ENCODE measurements at regions not wholly inside any gene's neighbourhood (a gene's known extent, or its start where the extent isn't known, plus 50 kb on each side); places are given as distances from the start of the nearest gene placed in this dataset.

DNA sequence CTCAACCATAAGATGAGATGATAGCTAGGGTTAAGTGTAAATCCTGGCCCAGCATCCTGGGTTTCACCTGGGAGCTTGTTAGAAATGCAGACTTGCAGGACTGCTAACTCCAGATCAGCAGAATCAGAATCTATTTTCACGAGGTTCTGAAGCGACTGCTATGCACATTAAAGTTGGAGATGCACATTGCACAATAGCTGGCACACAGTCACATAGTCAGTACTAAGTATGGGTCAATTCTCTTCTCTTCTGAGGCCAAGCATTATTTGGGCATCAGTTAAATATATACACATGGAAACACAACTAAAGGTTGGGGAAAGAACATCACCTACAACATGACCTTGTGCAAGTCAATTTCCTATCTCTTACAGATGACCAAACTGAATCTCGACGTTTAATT lies 155.1 kb upstream of the FGF13 start:
- TF ChIP-seq, protein P1, sequence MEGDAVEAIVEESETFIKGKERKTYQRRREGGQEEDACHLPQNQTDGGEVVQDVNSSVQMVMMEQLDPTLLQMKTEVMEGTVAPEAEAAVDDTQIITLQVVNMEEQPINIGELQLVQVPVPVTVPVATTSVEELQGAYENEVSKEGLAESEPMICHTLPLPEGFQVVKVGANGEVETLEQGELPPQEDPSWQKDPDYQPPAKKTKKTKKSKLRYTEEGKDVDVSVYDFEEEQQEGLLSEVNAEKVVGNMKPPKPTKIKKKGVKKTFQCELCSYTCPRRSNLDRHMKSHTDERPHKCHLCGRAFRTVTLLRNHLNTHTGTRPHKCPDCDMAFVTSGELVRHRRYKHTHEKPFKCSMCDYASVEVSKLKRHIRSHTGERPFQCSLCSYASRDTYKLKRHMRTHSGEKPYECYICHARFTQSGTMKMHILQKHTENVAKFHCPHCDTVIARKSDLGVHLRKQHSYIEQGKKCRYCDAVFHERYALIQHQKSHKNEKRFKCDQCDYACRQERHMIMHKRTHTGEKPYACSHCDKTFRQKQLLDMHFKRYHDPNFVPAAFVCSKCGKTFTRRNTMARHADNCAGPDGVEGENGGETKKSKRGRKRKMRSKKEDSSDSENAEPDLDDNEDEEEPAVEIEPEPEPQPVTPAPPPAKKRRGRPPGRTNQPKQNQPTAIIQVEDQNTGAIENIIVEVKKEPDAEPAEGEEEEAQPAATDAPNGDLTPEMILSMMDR (IDR thresholded peaks at IDR 0.05): no peak
- no peak for ATAC-seq
- H3K36me3 ChIP-seq (ENCODE audit: low read depth): no peaks in the 10 kb centered on the region
- DNase-seq: no peak
- H3K4me1 ChIP-seq (ENCODE audit: low read depth): no peaks in the 10 kb centered on the region
- intact Hi-C loops (cut with DNase I, micrococcal nuclease): no loop called here
- H3K9me3 ChIP-seq: no peaks in the 10 kb centered on the region
- no peak overlapping the region for H3K4me3 ChIP-seq

DNA sequence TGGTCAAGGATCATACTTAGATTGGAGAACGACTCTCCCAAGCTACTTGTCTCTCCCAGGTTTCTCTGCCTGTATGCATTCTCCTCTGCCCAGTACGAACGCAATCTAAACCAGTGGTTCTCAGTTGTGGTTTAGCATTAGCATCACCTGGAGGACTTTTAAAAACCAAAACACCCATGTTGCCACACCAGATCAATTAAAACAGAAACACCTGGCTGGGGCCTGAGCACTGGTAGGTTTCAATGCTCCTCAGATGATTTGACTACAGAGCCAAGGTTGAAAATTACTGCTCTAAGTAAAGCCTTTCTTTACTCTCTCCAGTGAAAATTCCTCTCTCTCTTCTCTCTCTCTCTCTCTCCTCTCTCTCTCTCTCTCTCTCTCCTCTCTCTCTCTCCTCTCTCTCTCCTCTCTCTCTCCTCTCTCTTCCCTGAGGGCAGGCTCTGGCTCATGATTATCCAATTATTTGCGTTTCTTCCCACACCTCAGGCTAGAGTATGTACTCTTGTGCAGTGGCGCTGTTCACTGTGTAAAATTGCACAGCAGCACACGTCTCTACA lies 153.7 kb upstream of the FGF13 start:
- intact Hi-C loops (cut with DNase I, micrococcal nuclease): no loop called here
- Histone ChIP-seq H3K4me1 (ENCODE audit: low read depth) (no peaks in the 10 kb centered on the region), H3K36me3 (ENCODE audit: low read depth) (no peaks in the 10 kb centered on the region), H3K9me3 (no peaks in the 10 kb centered on the region), H3K4me3 (no peak overlapping the region)
- TF ChIP-seq, protein P1 (IDR thresholded peaks at IDR 0.05): no peak
- ATAC-seq (no peak), DNase-seq (no peak)

DNA sequence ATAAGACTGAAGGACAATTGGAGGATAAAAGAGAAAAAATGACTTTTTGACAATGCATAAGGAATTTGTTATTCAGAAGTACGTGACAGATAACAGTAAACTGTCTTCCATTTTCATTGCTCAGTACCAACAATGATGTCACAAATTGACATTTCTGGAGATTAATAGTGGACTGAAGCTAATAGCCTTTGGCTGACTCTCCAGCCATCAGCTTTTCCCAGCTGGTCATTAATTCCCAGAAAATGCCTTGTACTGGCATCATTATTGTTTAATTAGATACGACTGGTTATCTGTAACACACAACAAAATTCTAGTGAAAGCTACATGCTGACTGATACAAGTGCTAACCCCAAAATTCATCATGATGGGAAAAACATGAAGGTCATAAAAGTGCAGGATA lies 147.9 kb upstream of the FGF13 start:
- ATAC-seq: no peak
- no peak overlapping the region for H3K4me3 ChIP-seq
- intact Hi-C loops (cut with DNase I, micrococcal nuclease): no loop called here
- TF ChIP-seq, protein P1 (IDR thresholded peaks at IDR 0.05): no peak
- no peaks in the 10 kb centered on the region for H3K9me3 ChIP-seq
- H3K36me3 ChIP-seq (ENCODE audit: low read depth): no peaks in the 10 kb centered on the region
- no peaks in the 10 kb centered on the region for H3K4me1 ChIP-seq (ENCODE audit: low read depth)
- DNase-seq: no peak

DNA sequence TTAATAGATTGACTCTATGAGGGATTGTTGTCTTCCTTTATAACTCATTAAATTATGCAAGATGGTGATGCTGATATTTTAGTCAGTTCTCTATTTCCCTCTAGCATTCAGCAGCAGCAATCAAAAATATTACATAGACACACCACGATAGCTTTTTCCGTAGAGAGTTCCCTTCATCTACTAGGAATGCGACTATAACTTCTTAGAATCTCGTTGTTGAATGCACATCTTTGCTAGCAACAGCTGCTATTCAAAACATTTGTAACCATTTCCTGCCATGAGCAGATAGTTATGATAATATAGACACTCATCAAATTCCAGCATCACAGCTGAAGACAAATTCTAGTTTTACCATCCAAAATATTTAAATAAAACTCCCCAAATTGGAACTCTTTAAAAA lies 147.4 kb upstream of the FGF13 start:
- intact Hi-C loops (cut with DNase I, micrococcal nuclease): no loop called here
- no peaks in the 10 kb centered on the region for H3K4me1 ChIP-seq (ENCODE audit: low read depth)

DNA sequence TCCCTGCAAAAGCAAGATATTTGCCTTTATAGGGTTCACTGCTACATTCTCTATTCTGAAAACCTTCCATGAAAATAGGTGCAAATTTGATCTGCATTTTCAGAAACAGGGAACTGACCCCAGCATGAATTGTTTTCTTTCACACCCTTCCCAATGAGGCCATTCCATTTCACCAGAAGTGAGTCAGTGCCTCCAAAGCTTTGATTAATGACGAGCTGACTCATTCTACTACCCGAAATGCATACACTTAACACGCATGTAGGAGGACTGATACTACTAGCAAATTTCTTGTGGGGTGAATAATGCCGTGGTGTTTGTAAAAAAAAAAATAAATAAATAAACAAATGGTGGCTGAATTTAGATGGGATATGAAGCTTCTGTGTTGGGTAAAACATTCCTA lies 146.9 kb upstream of the FGF13 start:
- TF ChIP-seq, protein P1 (IDR thresholded peaks at IDR 0.05): no peak
- no peaks in the 10 kb centered on the region for H3K4me1 ChIP-seq (ENCODE audit: low read depth)
- ATAC-seq (no peak), DNase-seq (no peak)
- H3K36me3 ChIP-seq (ENCODE audit: low read depth): no peaks in the 10 kb centered on the region
- intact Hi-C loops (cut with DNase I, micrococcal nuclease): no loop called here
- H3K9me3 ChIP-seq: no peaks in the 10 kb centered on the region
- H3K4me3 ChIP-seq: no peak overlapping the region

More for the DNA sequence above, 147.4 kb upstream of the FGF13 start:
- H3K4me3 ChIP-seq: no peak overlapping the region
- no peak for DNase-seq
- H3K36me3 ChIP-seq (ENCODE audit: low read depth): no peaks in the 10 kb centered on the region
- no peaks in the 10 kb centered on the region for H3K9me3 ChIP-seq
- TF ChIP-seq, protein P1 (IDR thresholded peaks at IDR 0.05): no peak
- no peak for ATAC-seq

All from mucosa of descending colon (tissue), 3 donors.